ENCODE measurements at regions not wholly inside any gene's neighbourhood (a gene's known extent, or its start where the extent isn't known, plus 50 kb on each side); places are given as distances from the start of the nearest gene placed in this dataset.

GRCh38 chr3:124115279-124115678 is 123.4 kb upstream of the ROPN1 start:
- Histone ChIP-seq H2AFZ (ENCODE audit: low read depth, low read length) (no peak overlapping the region), H3K79me2 (ENCODE audit: control insufficient read depth, insufficient read depth, low read length) (no peaks in the 10 kb centered on the region), H3K27me3 (ENCODE audit: control insufficient read depth in 2 of 2, insufficient read depth in 2 of 2, low read length in 2 of 2) (no peaks in the 10 kb centered on the region), H3K9me1 (replicated peaks; ENCODE audit: control insufficient read depth, extremely low read depth, insufficient read depth, low read length) (no peaks in the 10 kb centered on the region), H3K9me3 (replicated peaks; ENCODE audit: control insufficient read depth, insufficient read depth, low read length) (no peaks in the 10 kb centered on the region), H3K27ac (ENCODE audit: insufficient read depth, low read depth, low read length) (no peak overlapping the region), H3K36me3 (ENCODE audit: control insufficient read depth in 2 of 2, extremely low read depth in 1 of 2, insufficient read depth in 2 of 2, low read length in 2 of 2) (no peaks in the 10 kb centered on the region), H3K4me2 (ENCODE audit: insufficient read depth, low read length) (no peak overlapping the region), H4K20me1 (replicated peaks; ENCODE audit: control insufficient read depth, extremely low read depth, insufficient read depth, low read length) (no peaks in the 10 kb centered on the region), H3K4me1 (ENCODE audit: control insufficient read depth, extremely low read depth, insufficient read depth, low read length) (peaks cover 33% of the 10 kb centered on the region), H3K4me3 (replicated peaks in 1 of 3; ENCODE audit: insufficient read depth in 1 of 3, low read depth in 1 of 3, low read length in 3 of 3) (no peak overlapping the region), H3K9ac (replicated peaks; ENCODE audit: extremely low read depth, insufficient read depth, low read length) (no peak overlapping the region)
- POLR2A ChIA-PET: no interaction called here
- TF ChIP-seq GATA2 (IDR thresholded peaks at IDR 0.05; ENCODE audit: insufficient read depth, insufficient read length, low read depth, low read length) (no peak), POLR2AphosphoS5 (IDR thresholded peaks at IDR 0.05; ENCODE audit: insufficient read depth, low read depth, low read length) (no peak), POLR2A (IDR thresholded peaks at IDR 0.05; ENCODE audit: low read depth, low read length) (no peak), MAX (IDR thresholded peaks at IDR 0.05; ENCODE audit: insufficient read depth, insufficient read length) (no peak), EZH2 (IDR thresholded peaks at IDR 0.05; ENCODE audit: borderline replicate concordance, low read depth, low read length, severe bottlenecking) (no peak), CTCF (IDR thresholded peaks at IDR 0.05; ENCODE audit: extremely low read depth in 1 of 2, insufficient read depth in 1 of 2, low read depth in 1 of 2, low read length in 2 of 2) (no peak), FOS (IDR thresholded peaks at IDR 0.05; ENCODE audit: borderline replicate concordance, insufficient read depth, low read length) (no peak), JUN (IDR thresholded peaks at IDR 0.05; ENCODE audit: borderline replicate concordance, insufficient read depth, insufficient read length, low read depth) (no peak), MYC (IDR thresholded peaks at IDR 0.05; ENCODE audit: low read depth, low read length) (no peak)
- intact Hi-C loops (cut with micrococcal nuclease): no loop called here
- DNase-seq (ENCODE audit: low read depth, low spot score) (no peak), FAIRE-seq (no peak)
- no TSS peak for BruUV-seq (replicated peaks)
- dilution Hi-C loops (cut with MboI; ENCODE audit: extremely low pct_ligation_motif_present, low sequenced_read_pairs): no loop called here
- CTCF ChIA-PET: interaction anchor here (1.0 kb wide), 1 partner anchor 82 kb away, joined by 4 read pairs; the partner anchor contains the start of gene KALRN
